ENCODE measurements at regions not wholly inside any gene's neighbourhood (a gene's known extent, or its start where the extent isn't known, plus 50 kb on each side); places are given as distances from the start of the nearest gene placed in this dataset.

GRCh38 chr13:64798422-64798821 lies 2431.7 kb downstream of the PCDH9 start:
- H3K27ac Mint-ChIP-seq = no peak overlapping the region
- H3K27me3 Mint-ChIP-seq = no peaks in the 10 kb centered on the region
- no peaks in the 10 kb centered on the region for H3K4me1 Mint-ChIP-seq
- no peak overlapping the region for H3K4me3 Mint-ChIP-seq
- no peaks in the 10 kb centered on the region for H3K36me3 Mint-ChIP-seq (ENCODE audit: low read depth)
- DNase-seq = no peak
- H3K9me3 ChIP-seq (ENCODE audit: control insufficient read depth, low read length, poor library complexity, severe bottlenecking) = no peaks in the 10 kb centered on the region
- ATAC-seq = no peak

GRCh38 chr13:64793592-64793991 lies 2436.5 kb downstream of the PCDH9 start:
- no peak for DNase-seq
- no peak overlapping the region for H3K27ac Mint-ChIP-seq
- H3K27me3 Mint-ChIP-seq = no peaks in the 10 kb centered on the region
- no peaks in the 10 kb centered on the region for H3K4me1 Mint-ChIP-seq
- no peak overlapping the region for H3K4me3 Mint-ChIP-seq
- ATAC-seq = no peak
- H3K9me3 ChIP-seq (ENCODE audit: control insufficient read depth, low read length, poor library complexity, severe bottlenecking) = no peaks in the 10 kb centered on the region
- H3K36me3 Mint-ChIP-seq (ENCODE audit: low read depth) = no peaks in the 10 kb centered on the region

GRCh38 chr13:64793131-64793530 lies 2437.0 kb downstream of the PCDH9 start:
- no peaks in the 10 kb centered on the region for H3K9me3 ChIP-seq (ENCODE audit: control insufficient read depth, low read length, poor library complexity, severe bottlenecking)
- no peak overlapping the region for H3K4me3 Mint-ChIP-seq
- H3K27ac Mint-ChIP-seq = no peak overlapping the region
- H3K36me3 Mint-ChIP-seq (ENCODE audit: low read depth) = no peaks in the 10 kb centered on the region
- DNase-seq = no peak
- no peaks in the 10 kb centered on the region for H3K4me1 Mint-ChIP-seq
- ATAC-seq = no peak
- H3K27me3 Mint-ChIP-seq = no peaks in the 10 kb centered on the region

- Mint-ChIP-seq H3K4me1 (no peaks in the 10 kb centered on the region), H3K27me3 (no peaks in the 10 kb centered on the region), H3K27ac (no peak overlapping the region), H3K36me3 (ENCODE audit: low read depth) (no peaks in the 10 kb centered on the region), H3K4me3 (no peak overlapping the region)
- no peaks in the 10 kb centered on the region for H3K9me3 ChIP-seq (ENCODE audit: control insufficient read depth, low read length, poor library complexity, severe bottlenecking)
- DNase-seq = no peak
- ATAC-seq = no peak
These were observed 2438.8 kb downstream of the PCDH9 start for GRCh38 chr13:64791373-64791772.

GRCh38 chr13:64782466-64782865 lies 2447.7 kb downstream of the PCDH9 start:
- Mint-ChIP-seq H3K27me3 (no peaks in the 10 kb centered on the region), H3K36me3 (ENCODE audit: low read depth) (no peaks in the 10 kb centered on the region), H3K4me3 (no peak overlapping the region), H3K4me1 (no peaks in the 10 kb centered on the region), H3K27ac (no peak overlapping the region)
- H3K9me3 ChIP-seq (ENCODE audit: control insufficient read depth, low read length, poor library complexity, severe bottlenecking) = no peaks in the 10 kb centered on the region
- DNase-seq (no peak), ATAC-seq (no peak)

GRCh38 chr13:64778002-64778401 lies 2452.1 kb downstream of the PCDH9 start:
- Mint-ChIP-seq H3K27ac (no peak overlapping the region), H3K4me3 (no peak overlapping the region), H3K27me3 (no peaks in the 10 kb centered on the region), H3K4me1 (no peaks in the 10 kb centered on the region), H3K36me3 (ENCODE audit: low read depth) (no peaks in the 10 kb centered on the region)
- ATAC-seq (no peak), DNase-seq (no peak)
- H3K9me3 ChIP-seq (ENCODE audit: control insufficient read depth, low read length, poor library complexity, severe bottlenecking) = no peaks in the 10 kb centered on the region

GRCh38 chr13:64774915-64775314 lies 2455.2 kb downstream of the PCDH9 start:
- ATAC-seq (no peak), DNase-seq (no peak)
- H3K9me3 ChIP-seq (ENCODE audit: control insufficient read depth, low read length, poor library complexity, severe bottlenecking) = no peaks in the 10 kb centered on the region
- Mint-ChIP-seq H3K27ac (no peak overlapping the region), H3K4me1 (no peaks in the 10 kb centered on the region), H3K36me3 (ENCODE audit: low read depth) (no peaks in the 10 kb centered on the region), H3K4me3 (no peak overlapping the region), H3K27me3 (no peaks in the 10 kb centered on the region)

GRCh38 chr13:64770743-64771142 lies 2459.4 kb downstream of the PCDH9 start:
- no peak overlapping the region for H3K27ac Mint-ChIP-seq
- no peaks in the 10 kb centered on the region for H3K36me3 Mint-ChIP-seq (ENCODE audit: low read depth)
- no peaks in the 10 kb centered on the region for H3K4me1 Mint-ChIP-seq
- no peaks in the 10 kb centered on the region for H3K27me3 Mint-ChIP-seq
- no peak for DNase-seq
- no peak overlapping the region for H3K4me3 Mint-ChIP-seq
- H3K9me3 ChIP-seq (ENCODE audit: control insufficient read depth, low read length, poor library complexity, severe bottlenecking) = no peaks in the 10 kb centered on the region
- ATAC-seq = no peak

GRCh38 chr13:64767054-64767453 lies 2463.1 kb downstream of the PCDH9 start:
- H3K27ac Mint-ChIP-seq = no peak overlapping the region
- H3K9me3 ChIP-seq (ENCODE audit: control insufficient read depth, low read length, poor library complexity, severe bottlenecking) = no peaks in the 10 kb centered on the region
- H3K4me1 Mint-ChIP-seq = no peaks in the 10 kb centered on the region
- no peak for DNase-seq
- no peak overlapping the region for H3K4me3 Mint-ChIP-seq
- no peaks in the 10 kb centered on the region for H3K36me3 Mint-ChIP-seq (ENCODE audit: low read depth)
- H3K27me3 Mint-ChIP-seq = no peaks in the 10 kb centered on the region
- no peak for ATAC-seq

- ATAC-seq (no peak), DNase-seq (no peak)
- no peaks in the 10 kb centered on the region for H3K4me1 Mint-ChIP-seq
- no peaks in the 10 kb centered on the region for H3K36me3 Mint-ChIP-seq (ENCODE audit: low read depth)
- no peaks in the 10 kb centered on the region for H3K9me3 ChIP-seq (ENCODE audit: control insufficient read depth, low read length, poor library complexity, severe bottlenecking)
- H3K27ac Mint-ChIP-seq = no peak overlapping the region
- no peak overlapping the region for H3K4me3 Mint-ChIP-seq
- H3K27me3 Mint-ChIP-seq = no peaks in the 10 kb centered on the region
These were observed 2464.5 kb downstream of the PCDH9 start for GRCh38 chr13:64765636-64766035.

GRCh38 chr13:64758521-64759244 lies 2471.5 kb downstream of the PCDH9 start:
- DNase-seq (no peak), ATAC-seq (no peak)
- no peak overlapping the region for H3K4me3 Mint-ChIP-seq
- no peaks in the 10 kb centered on the region for H3K4me1 Mint-ChIP-seq
- no peaks in the 10 kb centered on the region for H3K9me3 ChIP-seq (ENCODE audit: control insufficient read depth, low read length, poor library complexity, severe bottlenecking)
- no peaks in the 10 kb centered on the region for H3K36me3 Mint-ChIP-seq (ENCODE audit: low read depth)
- no peaks in the 10 kb centered on the region for H3K27me3 Mint-ChIP-seq
- no peak overlapping the region for H3K27ac Mint-ChIP-seq

GRCh38 chr13:64756621-64757020 lies 2473.5 kb downstream of the PCDH9 start:
- H3K27ac Mint-ChIP-seq = no peak overlapping the region
- ATAC-seq = no peak
- no peak for DNase-seq
- no peaks in the 10 kb centered on the region for H3K4me1 Mint-ChIP-seq
- H3K4me3 Mint-ChIP-seq = no peak overlapping the region
- H3K27me3 Mint-ChIP-seq = no peaks in the 10 kb centered on the region
- no peaks in the 10 kb centered on the region for H3K36me3 Mint-ChIP-seq (ENCODE audit: low read depth)
- no peaks in the 10 kb centered on the region for H3K9me3 ChIP-seq (ENCODE audit: control insufficient read depth, low read length, poor library complexity, severe bottlenecking)

GRCh38 chr13:64755961-64756360 lies 2474.2 kb downstream of the PCDH9 start:
- Mint-ChIP-seq H3K36me3 (ENCODE audit: low read depth) (no peaks in the 10 kb centered on the region), H3K27ac (no peak overlapping the region), H3K27me3 (no peaks in the 10 kb centered on the region), H3K4me1 (no peaks in the 10 kb centered on the region), H3K4me3 (no peak overlapping the region)
- DNase-seq (no peak), ATAC-seq (no peak)
- no peaks in the 10 kb centered on the region for H3K9me3 ChIP-seq (ENCODE audit: control insufficient read depth, low read length, poor library complexity, severe bottlenecking)

GRCh38 chr13:64753233-64754000 lies 2476.7 kb downstream of the PCDH9 start:
- H3K9me3 ChIP-seq (ENCODE audit: control insufficient read depth, low read length, poor library complexity, severe bottlenecking) = no peaks in the 10 kb centered on the region
- DNase-seq = no peak
- H3K27me3 Mint-ChIP-seq = no peaks in the 10 kb centered on the region
- no peak overlapping the region for H3K4me3 Mint-ChIP-seq
- H3K36me3 Mint-ChIP-seq (ENCODE audit: low read depth) = no peaks in the 10 kb centered on the region
- ATAC-seq = no peak
- H3K27ac Mint-ChIP-seq = no peak overlapping the region
- H3K4me1 Mint-ChIP-seq = no peaks in the 10 kb centered on the region

Data from T-helper 17 cell (primary cell).